BLaER1 (cell line): ENCODE measurements at regions not wholly inside any gene's neighbourhood (a gene's known extent, or its start where the extent isn't known, plus 50 kb on each side); places are given as distances from the start of the nearest gene placed in this dataset.

Experiments
- H3K27ac ChIP-seq: shearing (Covaris generic); formaldehyde crosslinking; 2 replicates; pipeline ENCODE4 v1.8.1; 2022
- H3K27me3 ChIP-seq: shearing (Covaris generic); formaldehyde crosslinking; 2 replicates; pipeline ENCODE4 v1.8.1; 2022
- H3K36me3 ChIP-seq: shearing (Covaris generic); formaldehyde crosslinking; 2 replicates; pipeline ENCODE4 v1.8.1; 2022
- H3K4me1 ChIP-seq: shearing (Covaris generic); formaldehyde crosslinking; 2 replicates; pipeline ENCODE4 v1.8.1; 2022
- H3K4me2 ChIP-seq: shearing (Covaris generic); formaldehyde crosslinking; 2 replicates; pipeline ENCODE4 v1.8.1; 2022
- H3K4me3 ChIP-seq: shearing (Covaris generic); formaldehyde crosslinking; 2 replicates; pipeline ENCODE4 v1.8.1; 2022
- H3K9ac ChIP-seq: shearing (Covaris generic); formaldehyde crosslinking; 2 replicates; pipeline ENCODE4 v1.8.1; 2022
- H3K9me3 ChIP-seq: shearing (Covaris generic); formaldehyde crosslinking; 2 replicates; pipeline ENCODE4 v1.8.1; 2022
- H4K20me1 ChIP-seq: shearing (Covaris generic); formaldehyde crosslinking; 2 replicates; pipeline ENCODE4 v1.8.1; 2022
- Cebpa-rat ChIP-seq: shearing (Covaris generic); IDR thresholded peaks from 2 replicates; pipeline ENCODE4 v1.8.1; 2022

DNA sequence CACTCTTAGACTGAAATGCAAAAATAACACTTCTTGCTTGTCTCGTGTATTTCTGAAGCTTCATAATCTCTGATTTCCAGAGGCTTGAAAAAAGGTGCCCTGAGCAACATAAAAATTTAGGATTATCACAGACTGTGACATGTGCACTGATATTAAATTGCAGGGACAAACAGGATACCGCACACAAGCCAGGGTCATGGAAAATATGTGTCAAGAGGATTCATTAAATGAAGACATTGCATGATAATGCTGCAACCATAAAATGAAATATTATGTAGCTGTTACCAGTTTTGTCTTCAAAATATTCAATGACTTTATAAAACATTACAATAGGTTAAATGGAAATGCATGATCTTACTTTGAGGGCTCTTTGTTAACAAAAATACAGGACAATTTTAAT, 328.0 kb downstream of the KCTD8 start:
- Histone ChIP-seq H3K4me3 (no peak overlapping the region), H3K36me3 (no peaks in the 10 kb centered on the region), H3K4me1 (no peaks in the 10 kb centered on the region), H3K9me3 (no peaks in the 10 kb centered on the region), H3K27ac (no peak overlapping the region), H4K20me1 (no peaks in the 10 kb centered on the region), H3K9ac (no peak overlapping the region), H3K4me2 (no peak overlapping the region), H3K27me3 (no peaks in the 10 kb centered on the region)
- no peak for TF ChIP-seq Cebpa-rat

GRCh38 chr4:44121210-44121609, 327.4 kb downstream of the KCTD8 start:
- no peaks in the 10 kb centered on the region for H4K20me1 ChIP-seq
- no peak for TF ChIP-seq Cebpa-rat
- H3K9me3 ChIP-seq: no peaks in the 10 kb centered on the region
- no peak overlapping the region for H3K27ac ChIP-seq
- H3K4me3 ChIP-seq: no peak overlapping the region
- no peak overlapping the region for H3K4me2 ChIP-seq
- no peaks in the 10 kb centered on the region for H3K36me3 ChIP-seq
- no peak overlapping the region for H3K9ac ChIP-seq
- H3K4me1 ChIP-seq: no peaks in the 10 kb centered on the region
- no peaks in the 10 kb centered on the region for H3K27me3 ChIP-seq
